ENCODE measurements at regions not wholly inside any gene's neighbourhood (a gene's known extent, or its start where the extent isn't known, plus 50 kb on each side); places are given as distances from the start of the nearest gene placed in this dataset.

DNA sequence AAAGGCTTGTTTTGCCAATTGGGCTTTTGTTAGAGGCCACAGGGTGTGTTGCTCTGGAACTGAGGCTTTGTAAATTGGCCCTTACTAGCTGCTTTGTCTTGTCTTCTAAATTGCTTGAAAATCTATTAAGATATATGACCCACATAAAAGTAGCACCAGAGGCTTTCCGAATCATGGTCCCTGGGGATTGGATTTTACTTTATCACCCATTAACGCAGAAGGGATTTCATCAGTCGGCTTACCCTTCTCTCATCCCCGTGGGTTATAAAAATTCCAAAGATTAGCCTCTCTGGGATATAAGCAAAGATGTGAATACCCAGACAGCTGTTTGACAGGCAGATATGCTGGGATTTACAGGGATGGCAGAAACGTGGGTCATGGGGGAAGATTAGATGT lies 98.3 kb upstream of the CHL1 start:
- Mint-ChIP-seq H3K9me3 (no peaks in the 10 kb centered on the region), H3K27me3 (no peaks in the 10 kb centered on the region), H3K36me3 (ENCODE audit: low read depth) (no peaks in the 10 kb centered on the region), H3K4me3 (no peak overlapping the region), H3K27ac (no peak overlapping the region), H3K4me1 (ENCODE audit: low read depth) (no peaks in the 10 kb centered on the region)

DNA sequence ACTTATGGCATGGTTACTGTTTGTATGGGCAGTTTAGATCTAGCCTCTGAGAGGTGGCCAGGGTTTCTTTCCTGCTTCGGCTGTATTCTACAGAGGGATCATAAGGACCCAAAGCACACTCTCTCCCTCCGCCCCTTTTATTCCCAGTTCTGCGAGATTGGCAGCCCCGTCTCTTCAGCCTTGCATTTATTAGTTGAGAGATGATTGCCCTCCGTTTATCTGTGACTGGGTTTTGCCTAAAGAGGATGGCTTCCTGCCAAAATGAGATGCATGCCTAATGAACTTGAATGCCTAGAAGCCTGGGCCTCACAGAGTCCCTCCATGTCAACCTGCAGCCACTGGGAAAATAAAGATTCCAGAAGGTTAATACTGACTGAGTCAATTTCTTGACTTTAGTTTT lies 97.1 kb upstream of the CHL1 start:
- Mint-ChIP-seq H3K4me1 (ENCODE audit: low read depth) (no peaks in the 10 kb centered on the region), H3K9me3 (no peaks in the 10 kb centered on the region), H3K36me3 (ENCODE audit: low read depth) (no peaks in the 10 kb centered on the region), H3K4me3 (no peak overlapping the region), H3K27ac (no peak overlapping the region), H3K27me3 (no peaks in the 10 kb centered on the region)

- Mint-ChIP-seq H3K4me3 (no peak overlapping the region), H3K9me3 (no peaks in the 10 kb centered on the region), H3K27ac (no peak overlapping the region), H3K27me3 (no peaks in the 10 kb centered on the region), H3K36me3 (ENCODE audit: low read depth) (no peaks in the 10 kb centered on the region), H3K4me1 (ENCODE audit: low read depth) (no peaks in the 10 kb centered on the region)
Measured at GRCh38 chr3:102484-102883, 94.1 kb upstream of the CHL1 start.

GRCh38 chr3:103991-104390 lies 92.6 kb upstream of the CHL1 start:
- no peak overlapping the region for H3K4me3 Mint-ChIP-seq
- no peaks in the 10 kb centered on the region for H3K27me3 Mint-ChIP-seq

GRCh38 chr3:105585-105984 lies 91.0 kb upstream of the CHL1 start:
- Mint-ChIP-seq H3K4me1 (ENCODE audit: low read depth) (no peaks in the 10 kb centered on the region), H3K9me3 (no peaks in the 10 kb centered on the region), H3K4me3 (no peak overlapping the region), H3K27me3 (no peaks in the 10 kb centered on the region), H3K36me3 (ENCODE audit: low read depth) (no peaks in the 10 kb centered on the region), H3K27ac (no peak overlapping the region)

More at GRCh38 chr3:103991-104390, 92.6 kb upstream of the CHL1 start:
- no peaks in the 10 kb centered on the region for H3K9me3 Mint-ChIP-seq
- H3K27ac Mint-ChIP-seq, result no peak overlapping the region
- no peaks in the 10 kb centered on the region for H3K36me3 Mint-ChIP-seq (ENCODE audit: low read depth)
- no peaks in the 10 kb centered on the region for H3K4me1 Mint-ChIP-seq (ENCODE audit: low read depth)

DNA sequence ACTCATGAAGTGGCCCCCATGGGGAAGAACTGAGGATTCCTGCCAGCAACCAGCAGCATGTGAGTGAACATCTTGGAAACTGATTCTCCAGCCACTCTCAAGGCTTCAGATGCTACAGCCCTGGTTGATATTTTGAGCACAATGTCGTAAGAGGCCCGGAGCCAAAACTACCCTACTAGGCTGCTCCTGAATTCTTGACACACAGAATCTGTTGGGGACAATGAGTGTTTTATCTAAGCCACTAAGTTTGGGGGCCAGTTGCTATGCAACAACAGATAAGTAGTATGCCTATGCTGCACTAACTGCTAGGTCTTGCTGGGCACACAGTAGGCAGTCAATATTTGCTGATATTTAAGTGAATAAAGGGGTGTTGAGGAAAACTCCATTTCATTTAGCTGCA lies 89.9 kb upstream of the CHL1 start:
- H3K4me1 Mint-ChIP-seq (ENCODE audit: low read depth), result no peaks in the 10 kb centered on the region
- H3K36me3 Mint-ChIP-seq (ENCODE audit: low read depth), result no peaks in the 10 kb centered on the region
- H3K27me3 Mint-ChIP-seq, result no peaks in the 10 kb centered on the region
- H3K9me3 Mint-ChIP-seq, result no peaks in the 10 kb centered on the region
- no peak overlapping the region for H3K4me3 Mint-ChIP-seq
- no peak overlapping the region for H3K27ac Mint-ChIP-seq

DNA sequence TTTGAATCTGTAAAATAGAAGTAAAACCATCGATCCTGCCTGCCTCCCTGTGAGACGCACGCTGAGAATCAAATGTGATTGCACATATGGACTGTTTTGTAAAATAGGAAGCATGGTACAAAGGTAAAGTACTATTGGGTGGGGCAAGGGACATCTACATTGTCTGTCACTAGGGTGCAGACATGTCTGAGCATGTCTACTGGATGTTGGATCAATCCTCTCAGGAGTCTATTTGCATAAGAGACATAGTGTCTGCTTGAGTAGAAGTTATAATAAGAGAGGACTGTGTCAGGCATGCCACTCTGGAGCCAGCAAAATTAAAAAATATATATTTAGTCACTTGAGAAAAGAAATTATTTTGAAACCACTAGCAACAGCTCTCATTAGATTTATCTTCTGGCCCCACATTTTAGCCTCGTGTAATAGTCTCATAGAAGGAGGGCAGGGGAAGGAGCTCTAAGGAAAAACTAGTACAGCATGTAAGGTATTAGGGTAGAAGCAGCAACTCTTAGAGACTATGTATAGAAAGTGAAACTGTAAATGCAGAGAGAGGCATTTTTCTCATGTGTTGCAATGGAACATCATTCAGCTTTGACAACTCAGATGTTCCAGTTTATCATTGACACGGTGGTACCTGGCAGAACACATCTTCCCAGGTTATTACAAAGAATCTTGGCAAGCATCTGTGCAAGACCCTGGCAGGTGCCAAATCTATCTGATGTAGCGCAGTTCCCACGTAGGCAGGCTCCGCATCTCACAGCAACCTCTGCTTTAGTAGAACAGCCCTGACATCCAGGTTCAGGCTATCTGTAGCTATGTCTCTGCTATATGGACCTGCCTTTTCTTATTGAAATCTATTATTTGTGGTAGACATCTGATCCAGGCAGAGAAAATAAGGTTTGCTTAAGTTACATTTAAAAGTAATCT lies 85.2 kb upstream of the CHL1 start:
- H3K27me3 Mint-ChIP-seq, result no peaks in the 10 kb centered on the region
- no peaks in the 10 kb centered on the region for H3K9me3 Mint-ChIP-seq
- H3K4me3 Mint-ChIP-seq, result no peak overlapping the region
- no peaks in the 10 kb centered on the region for H3K4me1 Mint-ChIP-seq (ENCODE audit: low read depth)
- H3K27ac Mint-ChIP-seq, result no peak overlapping the region
- H3K36me3 Mint-ChIP-seq (ENCODE audit: low read depth), result no peaks in the 10 kb centered on the region

GRCh38 chr3:112773-113172 lies 83.8 kb upstream of the CHL1 start:
- Mint-ChIP-seq H3K27me3 (no peaks in the 10 kb centered on the region), H3K4me3 (no peak overlapping the region), H3K27ac (no peak overlapping the region), H3K9me3 (no peaks in the 10 kb centered on the region), H3K4me1 (ENCODE audit: low read depth) (no peaks in the 10 kb centered on the region), H3K36me3 (ENCODE audit: low read depth) (no peaks in the 10 kb centered on the region)

GRCh38 chr3:118666-119065 lies 77.9 kb upstream of the CHL1 start:
- H3K27me3 Mint-ChIP-seq, result no peaks in the 10 kb centered on the region
- H3K4me3 Mint-ChIP-seq, result no peak overlapping the region
- H3K4me1 Mint-ChIP-seq (ENCODE audit: low read depth), result no peaks in the 10 kb centered on the region
- no peaks in the 10 kb centered on the region for H3K36me3 Mint-ChIP-seq (ENCODE audit: low read depth)
- no peaks in the 10 kb centered on the region for H3K9me3 Mint-ChIP-seq
- no peak overlapping the region for H3K27ac Mint-ChIP-seq

GRCh38 chr3:123341-123740 lies 73.2 kb upstream of the CHL1 start:
- H3K9me3 Mint-ChIP-seq, result peaks cover 4% of the 10 kb centered on the region
- H3K36me3 Mint-ChIP-seq (ENCODE audit: low read depth), result no peaks in the 10 kb centered on the region
- H3K27me3 Mint-ChIP-seq, result no peaks in the 10 kb centered on the region
- H3K27ac Mint-ChIP-seq, result no peak overlapping the region
- no peaks in the 10 kb centered on the region for H3K4me1 Mint-ChIP-seq (ENCODE audit: low read depth)
- H3K4me3 Mint-ChIP-seq, result no peak overlapping the region

DNA sequence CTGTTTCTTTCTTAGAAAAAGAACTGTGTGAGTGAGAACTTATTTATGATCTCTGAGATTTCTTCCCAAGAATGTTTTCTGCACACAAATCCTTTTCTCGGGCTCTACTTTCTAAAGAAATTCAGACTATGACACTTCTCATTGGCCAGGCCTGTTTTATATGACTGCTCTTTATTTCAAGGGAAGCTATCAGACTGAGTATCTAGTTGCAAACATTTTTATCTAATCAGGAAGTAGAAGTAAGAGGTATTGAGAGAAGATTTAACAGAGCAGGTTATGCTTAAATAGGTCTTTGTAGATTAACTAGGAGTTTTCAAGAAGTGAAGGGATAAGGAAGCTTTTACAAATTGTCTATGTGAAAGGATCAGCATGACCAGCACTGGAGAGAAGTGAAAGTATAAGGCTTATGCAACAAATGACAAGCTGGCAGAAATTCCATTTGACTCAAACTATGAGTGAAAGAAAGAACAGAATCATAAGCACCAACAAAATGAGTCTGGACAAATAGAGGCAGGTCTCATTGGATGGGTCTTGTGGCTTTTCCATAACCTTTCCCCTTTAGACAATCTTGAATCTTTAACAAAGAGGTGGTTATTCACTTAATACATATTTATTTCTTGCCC lies 71.9 kb upstream of the CHL1 start:
- H3K27me3 Mint-ChIP-seq, result no peaks in the 10 kb centered on the region

GRCh38 chr3:128515-129172 lies 67.9 kb upstream of the CHL1 start:
- Mint-ChIP-seq H3K36me3 (ENCODE audit: low read depth) (no peaks in the 10 kb centered on the region), H3K27me3 (no peaks in the 10 kb centered on the region), H3K27ac (no peak overlapping the region), H3K4me1 (ENCODE audit: low read depth) (no peaks in the 10 kb centered on the region), H3K9me3 (peaks cover 4% of the 10 kb centered on the region), H3K4me3 (no peak overlapping the region)

More for the DNA sequence above, 71.9 kb upstream of the CHL1 start:
- Mint-ChIP-seq H3K4me1 (ENCODE audit: low read depth) (no peaks in the 10 kb centered on the region), H3K9me3 (peaks cover 4% of the 10 kb centered on the region), H3K36me3 (ENCODE audit: low read depth) (no peaks in the 10 kb centered on the region), H3K27ac (no peak overlapping the region), H3K4me3 (no peak overlapping the region)

GRCh38 chr3:131151-131888 lies 65.2 kb upstream of the CHL1 start:
- Mint-ChIP-seq H3K4me1 (ENCODE audit: low read depth) (no peaks in the 10 kb centered on the region), H3K36me3 (ENCODE audit: low read depth) (no peaks in the 10 kb centered on the region), H3K9me3 (no peaks in the 10 kb centered on the region), H3K27ac (no peak overlapping the region), H3K4me3 (no peak overlapping the region), H3K27me3 (no peaks in the 10 kb centered on the region)

- H3K4me1 Mint-ChIP-seq (ENCODE audit: low read depth), result no peaks in the 10 kb centered on the region
- no peaks in the 10 kb centered on the region for H3K9me3 Mint-ChIP-seq
- no peaks in the 10 kb centered on the region for H3K27me3 Mint-ChIP-seq
- no peak overlapping the region for H3K27ac Mint-ChIP-seq
- no peak overlapping the region for H3K4me3 Mint-ChIP-seq
- H3K36me3 Mint-ChIP-seq (ENCODE audit: low read depth), result no peaks in the 10 kb centered on the region
Measured at GRCh38 chr3:132378-132777, 64.2 kb upstream of the CHL1 start.

- Mint-ChIP-seq H3K27me3 (no peaks in the 10 kb centered on the region), H3K9me3 (no peaks in the 10 kb centered on the region), H3K36me3 (ENCODE audit: low read depth) (no peaks in the 10 kb centered on the region), H3K4me3 (no peak overlapping the region), H3K4me1 (ENCODE audit: low read depth) (no peaks in the 10 kb centered on the region), H3K27ac (no peak overlapping the region)
Measured at GRCh38 chr3:132904-133303, 63.7 kb upstream of the CHL1 start.

Data from stimulated activated naive CD8-positive, alpha-beta T cell treated with anti-CD3 and anti-CD28 coated beads, Interleukin-15, Interleukin-2, amounts not matched to agents 100 ng/mL and 50 ng/mL, for 24 hours (primary cell).